ENCODE measurements at regions not wholly inside any gene's neighbourhood (a gene's known extent, or its start where the extent isn't known, plus 50 kb on each side); places are given as distances from the start of the nearest gene placed in this dataset.

- TF ChIP-seq EZH2phosphoT487 (IDR thresholded peaks at IDR 0.05; ENCODE audit: borderline replicate concordance, low read depth, low read length), result no peak
- no peak for TF ChIP-seq CTCF (conservative IDR thresholded peaks at IDR 0.05; ENCODE audit: low read length)
Observed at GRCh38 chr10:109191341-109191740, 732.0 kb downstream of the XPNPEP1 start.

Data from OCI-LY7 (cell line).